ENCODE measurements at regions not wholly inside any gene's neighbourhood (a gene's known extent, or its start where the extent isn't known, plus 50 kb on each side); places are given as distances from the start of the nearest gene placed in this dataset.

DNA sequence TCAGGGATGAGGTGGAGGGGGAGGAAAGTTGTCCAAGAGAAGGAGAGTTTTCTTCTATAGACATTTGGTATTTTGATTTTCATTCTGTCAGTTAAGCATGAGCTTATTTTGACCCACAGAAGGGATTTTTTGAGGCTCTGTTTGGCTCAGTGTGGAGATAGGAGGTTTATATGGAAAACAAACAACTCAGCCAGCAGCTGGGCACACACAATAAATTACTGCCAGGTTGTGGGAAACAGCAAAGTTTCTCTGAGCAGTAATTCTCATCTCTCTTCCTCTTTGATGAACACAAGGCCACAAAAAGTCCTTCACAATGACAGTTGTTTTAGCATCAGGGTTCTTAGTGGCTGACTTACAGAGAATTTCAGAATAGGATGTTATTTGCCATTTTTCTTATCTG, 486.1 kb downstream of the KDM4C start (continued):
- no peak for TF ChIP-seq CHD7 (IDR thresholded peaks at IDR 0.05; ENCODE audit: insufficient replicate concordance, low read length)
- no peak for TF ChIP-seq ATF3 (IDR thresholded peaks at IDR 0.05; ENCODE audit: insufficient read depth, low read depth, low read length)

Measured in H1 (cell line).